H1 (cell line): ENCODE measurements at regions not wholly inside any gene's neighbourhood (a gene's known extent, or its start where the extent isn't known, plus 50 kb on each side); places are given as distances from the start of the nearest gene placed in this dataset.
A peak's percentile ranks its signal among the peaks of the same experiment; 100 is the strongest.

Source experiments
- CTCF ChIA-PET: fragments of 300-600 bp; sonication (Branson Sonifier 250); formaldehyde crosslinking; loops from one replicate; lab custom pipeline; 2021; ENCODE audit not compliant: partially characterized antibody; lab: Charles Lee
- POLR2A ChIA-PET: fragments of 300-600 bp; sonication (Branson Sonifier 250); formaldehyde crosslinking; loops from one replicate; lab custom pipeline; 2021; ENCODE audit warnings: inconsistent platforms; ENCODE audit not compliant: partially characterized antibody; lab: Charles Lee
- DNase-seq, 2 experiments: peaks; one replicate each; pipeline versions ENCODE4 v3.0.0 to v3.0.0-alpha.2; 2010 to 2022; ENCODE audit warnings: low spot score in 2 of 2, low read depth in 1 of 2, mixed read lengths in 1 of 2
- FAIRE-seq: peaks from 2 replicates; lab custom pipeline; 2011; peaks lifted over from hg19 to GRCh38; lab: Jason Lieb, UNC
- H2AFZ ChIP-seq: 2 replicates; pipeline ENCODE4 v1.8.1; 2012; ENCODE audit warnings: low read length, inconsistent platforms
- H2AK5ac ChIP-seq: 2 replicates; pipeline ENCODE4 v1.6.1; 2013; ENCODE audit warnings: low read depth, low read length
- H2BK120ac ChIP-seq: replicated peaks from 2 replicates; pipeline ENCODE3; 2013; ENCODE audit warnings: low read depth, low read length, inconsistent platforms
- H2BK12ac ChIP-seq: 2 replicates; pipeline ENCODE4 v1.6.1; 2013; ENCODE audit warnings: low read depth, low read length
- H2BK15ac ChIP-seq: 2 replicates; pipeline ENCODE4 v1.6.1; 2013; ENCODE audit warnings: low read length
- H2BK20ac ChIP-seq: 2 replicates; pipeline ENCODE4 v1.6.1; 2013; ENCODE audit warnings: low read length
- H2BK5ac ChIP-seq: 2 replicates; pipeline ENCODE4 v1.6.1; 2013; ENCODE audit warnings: low read depth, low read length
- H3K14ac ChIP-seq: 2 replicates; pipeline ENCODE4 v1.6.1; 2013; ENCODE audit warnings: inconsistent platforms; ENCODE audit not compliant: insufficient read length
- H3K18ac ChIP-seq: 2 replicates; pipeline ENCODE4 v1.6.1; 2013; ENCODE audit warnings: low read length; ENCODE audit errors: extremely low read depth
- H3K23ac ChIP-seq: 2 replicates; pipeline ENCODE4 v1.6.1; 2013; ENCODE audit warnings: inconsistent platforms; ENCODE audit not compliant: insufficient read length
- H3K23me2 ChIP-seq: 2 replicates; pipeline ENCODE4 v1.6.1; 2013; ENCODE audit warnings: low read depth, low read length
- H3K27ac ChIP-seq: 2 replicates; pipeline ENCODE4 v1.6.1; 2011; ENCODE audit warnings: low read depth, low read length, inconsistent platforms
- H3K27me3 ChIP-seq, 4 experiments: replicated peaks in 1 of 4; 1 replicate in 1 of 4; 2 replicates in 3 of 4; pipeline versions ENCODE4 v1.6.1 to v1.8.1; 2011 to 2013; ENCODE audit warnings: low read length in 3 of 4, mild to moderate bottlenecking in 3 of 4, inconsistent platforms in 2 of 4, mixed read lengths in 2 of 4, moderate library complexity in 1 of 4; ENCODE audit not compliant: control insufficient read depth in 3 of 4, insufficient read depth in 3 of 4; ENCODE audit errors: extremely low read depth in 1 of 4
- H3K36me3 ChIP-seq, 4 experiments: 2 replicates each; pipeline versions ENCODE4 v1.6.1 to v1.8.1; 2011 to 2013; ENCODE audit warnings: mild to moderate bottlenecking in 4 of 4, low read length in 3 of 4, moderate library complexity in 2 of 4, control low read depth in 1 of 4, inconsistent platforms in 1 of 4; ENCODE audit not compliant: insufficient read depth in 4 of 4, control insufficient read depth in 2 of 4
- H3K4ac ChIP-seq: replicated peaks from 2 replicates; pipeline ENCODE3; 2013; ENCODE audit warnings: low read length, low read depth, mixed read lengths, inconsistent platforms; ENCODE audit not compliant: insufficient read length
- H3K4me1 ChIP-seq, 4 experiments: replicated peaks in 1 of 4; 1 replicate in 1 of 4; 2 replicates in 3 of 4; pipeline versions ENCODE4 v1.6.1 to v1.8.1; 2011 to 2013; ENCODE audit warnings: low read length in 3 of 4, inconsistent platforms in 2 of 4, mixed read lengths in 1 of 4; ENCODE audit not compliant: insufficient read depth in 4 of 4, control insufficient read depth in 3 of 4
- H3K4me2 ChIP-seq, 2 experiments: 2 replicates each; pipeline versions ENCODE4 v1.6.1 to v1.8.1; 2011 to 2013; ENCODE audit warnings: low read depth in 2 of 2, low read length in 2 of 2, control low read depth in 1 of 2, inconsistent platforms in 1 of 2, mild to moderate bottlenecking in 1 of 2; ENCODE audit not compliant: insufficient read depth in 1 of 2
- H3K4me3 ChIP-seq, 4 experiments: fragments of 200-600, 300-600 bp in 1 of 4; sonication (generic), shearing (Covaris generic), sonication (Bioruptor Twin) in 1 of 4; 2 replicates each; pipeline versions ENCODE4 v1.5.1 to v1.8.1; 2011 to 2016; ENCODE audit warnings: low read length in 4 of 4, low read depth in 3 of 4, control low read depth in 2 of 4, inconsistent platforms in 2 of 4, mild to moderate bottlenecking in 2 of 4, mixed read lengths in 1 of 4, moderate library complexity in 1 of 4; ENCODE audit not compliant: insufficient read depth in 2 of 4; ENCODE audit errors: extremely low read depth in 1 of 4
- H3K56ac ChIP-seq: replicated peaks from 2 replicates; pipeline ENCODE3; 2013; ENCODE audit warnings: low read depth, mild to moderate bottlenecking, mixed read lengths, low read length, inconsistent platforms; ENCODE audit not compliant: insufficient read length
- H3K79me1 ChIP-seq: 2 replicates; pipeline ENCODE4 v1.6.1; 2013; ENCODE audit warnings: low read depth, low read length, control low read depth
- H3K79me2 ChIP-seq, 2 experiments: 2 replicates each; pipeline versions ENCODE4 v1.6.1 to v1.8.1; 2012 to 2013; ENCODE audit warnings: low read length in 2 of 2, mild to moderate bottlenecking in 2 of 2, inconsistent platforms in 1 of 2; ENCODE audit not compliant: insufficient read depth in 2 of 2, control insufficient read depth in 1 of 2
- H3K9ac ChIP-seq, 4 experiments: replicated peaks in 1 of 4; 1 replicate in 1 of 4; 2 replicates in 3 of 4; pipeline versions ENCODE4 v1.6.1 to v1.8.1; 2011 to 2013; ENCODE audit warnings: low read depth in 3 of 4, low read length in 3 of 4, control low read depth in 2 of 4, mild to moderate bottlenecking in 2 of 4, moderate library complexity in 2 of 4, inconsistent platforms in 1 of 4; ENCODE audit errors: extremely low read depth in 1 of 4
- H3K9me3 ChIP-seq, 2 experiments: 2 replicates each; pipeline versions ENCODE4 v1.6.1 to v1.8.1; 2012 to 2013; ENCODE audit warnings: mild to moderate bottlenecking in 2 of 2, moderate library complexity in 2 of 2, control low read depth in 1 of 2, inconsistent platforms in 1 of 2, low read depth in 1 of 2, low read length in 1 of 2, mixed read lengths in 1 of 2; ENCODE audit not compliant: insufficient read depth in 2 of 2
- H4K20me1 ChIP-seq, 2 experiments: replicated peaks in 1 of 2; 2 replicates each; pipeline versions ENCODE3 to v1.8.1; 2011 to 2013; ENCODE audit warnings: inconsistent platforms in 2 of 2, low read length in 2 of 2, mild to moderate bottlenecking in 1 of 2; ENCODE audit not compliant: insufficient read depth in 2 of 2, control insufficient read depth in 1 of 2
- H4K5ac ChIP-seq: 2 replicates; pipeline ENCODE4 v1.6.1; 2013; ENCODE audit warnings: low read length, low read depth, mixed read lengths, inconsistent platforms; ENCODE audit not compliant: insufficient read length
- H4K8ac ChIP-seq: 2 replicates; pipeline ENCODE4 v1.8.0; 2013; ENCODE audit warnings: mild to moderate bottlenecking, moderate library complexity, low read length, inconsistent platforms; ENCODE audit not compliant: insufficient read depth; ENCODE audit errors: extremely low read depth
- H4K91ac ChIP-seq: replicated peaks from 2 replicates; pipeline ENCODE3; 2013; ENCODE audit warnings: low read length, mixed read lengths, inconsistent platforms; ENCODE audit not compliant: insufficient read length
- ASH2L ChIP-seq: fragments of 200-600, 300-600 bp; sonication (generic); IDR thresholded peaks from one replicate; pipeline ENCODE4 v1.7.1; 2017; ENCODE audit warnings: low read length
- BACH1 ChIP-seq: IDR thresholded peaks from 2 replicates; pipeline ENCODE4 v1.6.1; 2012; ENCODE audit warnings: low read length, improper control_type of control experiment
- CTCF ChIP-seq, 3 experiments: IDR thresholded peaks; 1 replicate in 2 of 3; 2 replicates in 1 of 3; pipeline versions ENCODE4 v1.5.1 to v1.6.1; 2011; ENCODE audit warnings: low read length in 3 of 3, mild to moderate bottlenecking in 3 of 3, inconsistent platforms in 2 of 3, low read depth in 1 of 3, moderate library complexity in 1 of 3; ENCODE audit not compliant: insufficient read depth in 1 of 3; ENCODE audit errors: control extremely low read depth in 1 of 3
- FOSL1 ChIP-seq: IDR thresholded peaks from 2 replicates; pipeline ENCODE4 v1.6.1; 2011; ENCODE audit warnings: mild to moderate bottlenecking, low read depth, low read length, moderate library complexity; ENCODE audit not compliant: insufficient read depth
- HDAC2 ChIP-seq, 2 experiments: fragments of 300-600 bp in 1 of 2; sonication (generic) in 1 of 2; IDR thresholded peaks; 2 replicates each; pipeline ENCODE4 v1.6.1; 2011 to 2012; ENCODE audit warnings: low read depth in 2 of 2, low read length in 2 of 2, mild to moderate bottlenecking in 2 of 2, moderate library complexity in 2 of 2, borderline replicate concordance in 1 of 2, inconsistent platforms in 1 of 2
- JUND ChIP-seq: IDR thresholded peaks from 2 replicates; pipeline ENCODE4 v1.6.1; 2011; ENCODE audit warnings: mild to moderate bottlenecking, improper control_type of control experiment, low read length
- RAD21 ChIP-seq, 2 experiments: IDR thresholded peaks in 1 of 2; conservative IDR thresholded peaks in 1 of 2; 2 replicates each; pipeline ENCODE4 v1.6.1; 2011; ENCODE audit warnings: low read depth in 2 of 2, low read length in 2 of 2, improper control_type of control experiment in 1 of 2, inconsistent platforms in 1 of 2, mild to moderate bottlenecking in 1 of 2, moderate library complexity in 1 of 2
- RNF2 ChIP-seq: fragments of 200-900, 300-1000 bp; sonication (generic); IDR thresholded peaks from 2 replicates; pipeline ENCODE4 v1.7.1; 2016; ENCODE audit warnings: borderline replicate concordance, low read depth, mild to moderate bottlenecking, antibody characterized with exemption, low read length; ENCODE audit not compliant: poor library complexity, severe bottlenecking; ENCODE audit errors: missing control alignments
- SP2 ChIP-seq: IDR thresholded peaks from 2 replicates; pipeline ENCODE4 v1.6.1; 2012; ENCODE audit warnings: mild to moderate bottlenecking, low read length, inconsistent platforms
- TCF12 ChIP-seq: IDR thresholded peaks from 2 replicates; pipeline ENCODE4 v1.6.1; 2011; ENCODE audit warnings: low read depth, mild to moderate bottlenecking, low read length
- WGBS, 2 experiments: shearing (Covaris generic) in 1 of 2; methylation state at CpG; one replicate each; pipeline versions ENCODE4 v1.1.6 to v1.1.7; 2013 to 2015; ENCODE audit warnings: low lambda C conversion rate in 2 of 2, mixed read lengths in 2 of 2, inconsistent platforms in 1 of 2, low coverage in 1 of 2, missing lambda C conversion rate in 1 of 2; ENCODE audit not compliant: insufficient replicate concordance in 2 of 2, insufficient coverage in 1 of 2, insufficient read length in 1 of 2; ENCODE audit errors: extremely low coverage in 1 of 2, missing lambda C conversion rate in 1 of 2; 5-methylcytosine and 5-hydroxymethylcytosine counted together

DNA sequence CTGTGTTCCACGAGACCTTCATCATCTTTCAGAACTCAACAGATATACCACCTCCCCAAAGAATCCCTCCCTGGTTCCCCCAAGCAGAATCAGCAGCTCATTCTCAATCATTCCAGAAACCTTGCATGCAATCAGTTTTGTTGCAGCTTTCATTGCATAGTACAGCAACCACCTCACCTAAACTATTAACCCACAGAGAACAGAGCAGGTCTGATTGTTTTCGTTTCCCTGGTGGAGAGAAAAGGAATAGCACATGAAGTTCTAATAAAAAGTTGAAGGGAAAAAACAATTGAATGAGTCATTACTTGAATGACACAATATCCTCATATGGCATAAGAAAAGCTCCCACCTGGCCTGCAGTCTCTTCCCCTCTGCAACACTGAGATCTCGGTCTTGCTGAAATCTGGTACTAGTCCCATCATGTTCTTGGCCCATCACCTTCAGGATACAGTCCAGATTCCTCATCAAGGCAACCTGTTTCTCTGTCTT lies 147.1 kb upstream of the GDF10 start:
- DNase-seq (no peak), FAIRE-seq (no peak)
- Histone ChIP-seq H2BK5ac (no peak overlapping the region), H2AK5ac (no peak overlapping the region), H3K9ac (no peak overlapping the region), H2AFZ (no peak overlapping the region), H3K9me3 (peaks cover 5 to 12% of the 10 kb centered on the region in 2 experiments), H2BK15ac (no peak overlapping the region), H3K14ac (no peak overlapping the region), H3K23me2 (no peaks in the 10 kb centered on the region), H3K4ac (no peak overlapping the region), H2BK20ac (no peak overlapping the region), H3K27me3 (no peaks in the 10 kb centered on the region), H3K36me3 (no peaks in the 10 kb centered on the region; a peak in 1 of 8 replicates), H4K20me1 (no peaks in the 10 kb centered on the region), H4K8ac (no peak overlapping the region), H3K18ac (no peak overlapping the region), H2BK12ac (peak overlapping the region; percentile 86), H3K4me3 (no peak overlapping the region), H3K56ac (no peak overlapping the region), H3K79me1 (no peaks in the 10 kb centered on the region), H3K27ac (no peak overlapping the region), H3K4me1 (0 out of 7 replicates have a peak, but pooled peaks cover 0 to 3% (median 0%) of the 10 kb centered on the region in 4 experiments), H3K79me2 (no peaks in the 10 kb centered on the region), H3K23ac (no peak overlapping the region), H2BK120ac (no peak overlapping the region), H4K91ac (no peak overlapping the region), H3K4me2 (no peak overlapping the region), H4K5ac (no peak overlapping the region)
- 70% methylated on average over 3 of the region's 3 CpGs; no CpG with 5 or more reads in 1 of the 2 experiments for WGBS, 2 experiments
- ChIA-PET POLR2A (no interaction called here), CTCF (interaction anchor here (0.9 to 3.9 kb wide), 14 partner anchors 9 to 162 kb away, joined by 3 to 26 read pairs (median 4); no protein-coding TSS in a partner anchor)
- TF ChIP-seq RNF2 (no peak), RAD21 (IDR thresholded peaks at IDR 0.05 in 1 of 2, conservative IDR thresholded peaks at IDR 0.05 in 1 of 2; ENCODE audit: low read depth in 2 of 2, low read length in 2 of 2) (0 out of 4 replicates have a peak, but pooled peaks of 1 of the 2 experiments have one; percentile 10), FOSL1 (no peak), HDAC2 (IDR thresholded peaks at IDR 0.05; ENCODE audit: borderline replicate concordance in 1 of 2, low read depth in 2 of 2, low read length in 2 of 2) (no peak), SP2 (no peak), BACH1 (no peak), JUND (peak; percentile 62; the same call in 1 of the 2 replicates), ASH2L (no peak), TCF12 (no peak), CTCF (IDR thresholded peaks at IDR 0.05; ENCODE audit: control extremely low read depth in 1 of 3, insufficient read depth in 1 of 3, low read depth in 1 of 3, low read length in 3 of 3) (peak in 1 of 3 experiments; percentile 43; a peak in 1 of 4 replicates)
